HepG2 (cell line): ENCODE measurements at regions not wholly inside any gene's neighbourhood (a gene's known extent, or its start where the extent isn't known, plus 50 kb on each side); places are given as distances from the start of the nearest gene placed in this dataset.

Experiments
- KDM5B ChIP-seq: sonication (generic); formaldehyde crosslinking; IDR thresholded peaks from 2 replicates; pipeline ENCODE4 v1.4.0; 2020; ENCODE audit warnings: missing genetic modification reagents, mild to moderate bottlenecking, borderline replicate concordance
- ZFP41 ChIP-seq: sonication (generic); formaldehyde crosslinking; IDR thresholded peaks from 2 replicates; pipeline ENCODE4 v1.4.0; 2020; ENCODE audit warnings: mild to moderate bottlenecking, missing genetic modification reagents, borderline replicate concordance

GRCh38 chr7:137093198-137093597 lies 224.7 kb downstream of the CHRM2 start:
- TF ChIP-seq ZFP41 (no peak), KDM5B (CRISPR knock-in tag) (no peak)
